ENCODE measurements at regions not wholly inside any gene's neighbourhood (a gene's known extent, or its start where the extent isn't known, plus 50 kb on each side); places are given as distances from the start of the nearest gene placed in this dataset.

DNA sequence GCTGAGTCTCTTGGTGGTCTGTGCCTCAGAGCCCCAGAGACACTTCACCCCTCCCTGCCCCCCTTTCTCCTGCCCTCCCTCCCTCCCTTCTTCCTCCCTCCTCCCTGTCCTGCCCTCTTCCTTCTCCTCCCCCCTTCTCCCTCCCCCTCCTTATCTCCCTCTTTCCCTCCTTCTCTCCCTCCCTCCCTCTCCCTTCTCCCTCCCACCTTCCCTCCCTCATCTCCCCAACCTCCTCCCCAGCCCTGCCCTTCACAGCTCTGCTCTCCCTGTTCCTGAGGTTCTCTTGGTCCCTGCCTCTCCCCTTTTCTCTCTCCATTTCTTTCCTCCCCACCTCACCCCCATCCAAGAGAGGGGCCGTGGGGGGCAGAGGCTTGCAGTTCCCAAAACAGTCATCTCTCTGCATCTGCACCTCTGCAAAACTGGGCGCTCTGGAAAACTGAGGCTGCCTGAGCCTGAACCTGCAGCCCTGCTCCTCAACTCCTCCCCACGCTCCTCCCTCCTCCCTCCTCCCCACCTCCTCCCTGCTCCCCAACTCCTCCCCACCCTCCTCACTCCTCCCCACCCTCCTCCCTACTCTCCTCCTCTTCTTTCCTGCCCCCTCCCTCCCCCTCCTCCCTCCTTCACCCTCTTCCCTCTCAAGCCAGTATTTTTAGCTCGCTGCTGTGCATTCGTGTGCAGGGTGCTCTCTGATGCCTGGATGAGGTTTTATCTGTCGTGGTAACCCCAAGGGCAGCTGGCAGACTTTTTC is 219.1 kb downstream of the C9orf50 start:
- H3K27ac ChIP-seq = peak overlapping the region in 1 of 4 donors; percentile 22
- intact Hi-C loops (cut with DNase I) = no loop called here
- TF ChIP-seq, protein P1, sequence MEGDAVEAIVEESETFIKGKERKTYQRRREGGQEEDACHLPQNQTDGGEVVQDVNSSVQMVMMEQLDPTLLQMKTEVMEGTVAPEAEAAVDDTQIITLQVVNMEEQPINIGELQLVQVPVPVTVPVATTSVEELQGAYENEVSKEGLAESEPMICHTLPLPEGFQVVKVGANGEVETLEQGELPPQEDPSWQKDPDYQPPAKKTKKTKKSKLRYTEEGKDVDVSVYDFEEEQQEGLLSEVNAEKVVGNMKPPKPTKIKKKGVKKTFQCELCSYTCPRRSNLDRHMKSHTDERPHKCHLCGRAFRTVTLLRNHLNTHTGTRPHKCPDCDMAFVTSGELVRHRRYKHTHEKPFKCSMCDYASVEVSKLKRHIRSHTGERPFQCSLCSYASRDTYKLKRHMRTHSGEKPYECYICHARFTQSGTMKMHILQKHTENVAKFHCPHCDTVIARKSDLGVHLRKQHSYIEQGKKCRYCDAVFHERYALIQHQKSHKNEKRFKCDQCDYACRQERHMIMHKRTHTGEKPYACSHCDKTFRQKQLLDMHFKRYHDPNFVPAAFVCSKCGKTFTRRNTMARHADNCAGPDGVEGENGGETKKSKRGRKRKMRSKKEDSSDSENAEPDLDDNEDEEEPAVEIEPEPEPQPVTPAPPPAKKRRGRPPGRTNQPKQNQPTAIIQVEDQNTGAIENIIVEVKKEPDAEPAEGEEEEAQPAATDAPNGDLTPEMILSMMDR (IDR thresholded peaks at IDR 0.05) = no peak
- FAIRE-seq = no peak
- peak in 1 of 4 donors; percentile 39 for ATAC-seq
- no peaks in the 10 kb centered on the region for H3K9me3 ChIP-seq
- WGBS, 2 donors = 65 to 68% methylated on average over 6 of the region's 6 CpGs
- peak in 1 of 6 donors; percentile 14 for DNase-seq
- H3K4me1 ChIP-seq = no peaks in the 10 kb centered on the region
- H3K27me3 ChIP-seq = no peaks in the 10 kb centered on the region
- H3K4me3 ChIP-seq = no peak overlapping the region
- H3K36me3 ChIP-seq = no peaks in the 10 kb centered on the region

DNA sequence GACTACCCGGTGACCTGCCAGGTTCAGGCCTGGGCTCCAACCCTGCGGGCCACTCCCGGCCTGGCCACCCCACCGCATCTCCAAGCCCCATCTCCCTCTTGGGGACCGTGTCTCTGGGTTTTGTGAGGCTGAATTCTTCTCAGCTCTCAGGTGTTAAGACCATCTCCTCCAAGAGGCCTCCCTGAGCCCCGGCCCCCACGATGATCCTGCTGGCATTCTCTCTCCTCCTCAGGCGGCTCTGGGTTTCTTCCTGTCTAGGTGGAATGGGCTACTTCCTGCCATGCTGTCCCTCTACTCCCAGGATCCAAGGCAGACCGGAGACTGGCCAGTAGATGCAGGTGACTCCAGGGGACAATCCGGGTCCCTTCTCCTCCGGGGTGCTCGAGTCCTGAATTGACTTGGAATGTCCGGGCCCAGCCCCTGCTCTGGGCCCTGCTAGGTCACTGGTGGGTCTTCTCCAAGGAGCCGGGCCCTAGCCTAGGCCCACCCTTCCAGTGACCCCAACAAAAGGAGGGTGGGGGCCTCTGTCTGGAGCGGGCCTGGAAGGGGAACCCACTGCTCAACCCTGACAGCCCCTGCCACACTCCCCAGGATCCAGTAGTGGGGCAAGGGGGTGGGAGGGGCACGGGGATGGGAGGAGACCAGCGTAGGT is 219.8 kb downstream of the C9orf50 start:
- Histone ChIP-seq H3K27me3 (no peaks in the 10 kb centered on the region), H3K9me3 (no peaks in the 10 kb centered on the region), H3K4me3 (no peak overlapping the region), H3K27ac (no peak overlapping the region), H3K4me1 (no peaks in the 10 kb centered on the region), H3K36me3 (no peaks in the 10 kb centered on the region)
- DNase-seq (peak in 1 of 6 donors; percentile 52), ATAC-seq (peak in 1 of 4 donors; percentile 9), FAIRE-seq (no peak)
- intact Hi-C loops (cut with DNase I) = no loop called here
- 84 to 87% methylated on average over 17 of the region's 17 CpGs for WGBS, 2 donors
- TF ChIP-seq, protein P1 (IDR thresholded peaks at IDR 0.05) = no peak

- intact Hi-C loops (cut with DNase I) = no loop called here
- Histone ChIP-seq H3K27ac (no peak overlapping the region), H3K36me3 (no peaks in the 10 kb centered on the region), H3K27me3 (no peaks in the 10 kb centered on the region), H3K4me1 (no peaks in the 10 kb centered on the region), H3K4me3 (no peak overlapping the region), H3K9me3 (no peaks in the 10 kb centered on the region)
- ATAC-seq = no peak
- WGBS, 2 donors = 86% methylated on average over 43 to 44 of the region's 44 CpGs
- FAIRE-seq = no peak
- TF ChIP-seq, protein P1 (IDR thresholded peaks at IDR 0.05) = no peak
- DNase-seq = peak in 1 of 6 donors; percentile 53
Measured at GRCh38 chr9:129400001-129400970, 220.6 kb downstream of the C9orf50 start.

GRCh38 chr9:129399634-129399990 is 221.3 kb downstream of the C9orf50 start:
- Histone ChIP-seq H3K4me1 (no peaks in the 10 kb centered on the region), H3K4me3 (no peak overlapping the region), H3K27ac (no peak overlapping the region), H3K9me3 (no peaks in the 10 kb centered on the region), H3K36me3 (no peaks in the 10 kb centered on the region), H3K27me3 (no peaks in the 10 kb centered on the region)
- 79 to 88% methylated on average over 8 of the region's 8 CpGs for WGBS, 2 donors
- ATAC-seq (no peak), DNase-seq (no peak), FAIRE-seq (no peak)
- intact Hi-C loops (cut with DNase I) = no loop called here
- TF ChIP-seq, protein P1 (IDR thresholded peaks at IDR 0.05) = no peak
